DOHH2 (cell line): ENCODE measurements at regions not wholly inside any gene's neighbourhood (a gene's known extent, or its start where the extent isn't known, plus 50 kb on each side); places are given as distances from the start of the nearest gene placed in this dataset.

Source experiments
- H3F3A ChIP-seq: fragments of 200-600 bp; sonication (generic), shearing (Covaris generic); 2 replicates; pipeline ENCODE4 v1.6.0; 2016; ENCODE audit warnings: antibody characterized with exemption, mild to moderate bottlenecking; ENCODE audit not compliant: control insufficient read depth, insufficient read depth
- H3K27ac ChIP-seq: fragments of 200-600 bp; sonication (generic); 2 replicates; pipeline ENCODE4 v1.5.1; 2014; ENCODE audit warnings: low read depth, mild to moderate bottlenecking, low read length, moderate library complexity
- H3K27me3 ChIP-seq: fragments of 200-600 bp; sonication (generic); 2 replicates; pipeline ENCODE4 v1.6.1; 2014; ENCODE audit warnings: mild to moderate bottlenecking, low read length, mixed read lengths; ENCODE audit not compliant: control insufficient read depth
- H3K36me3 ChIP-seq: fragments of 200-600 bp; sonication (generic); 2 replicates; pipeline ENCODE4 v1.6.1; 2014; ENCODE audit warnings: mild to moderate bottlenecking, low read length, moderate library complexity, mixed read lengths; ENCODE audit not compliant: control insufficient read depth
- H3K4me1 ChIP-seq: fragments of 200-600 bp; sonication (generic); 2 replicates; pipeline ENCODE4 v1.6.1; 2014; ENCODE audit warnings: mild to moderate bottlenecking, low read length, mixed read lengths; ENCODE audit not compliant: control insufficient read depth
- H3K4me2 ChIP-seq: fragments of 200-600 bp; sonication (generic); 2 replicates; pipeline ENCODE4 v1.6.0; 2014; ENCODE audit warnings: mild to moderate bottlenecking, low read length, moderate library complexity
- H3K4me3 ChIP-seq: fragments of 200-600 bp; sonication (generic); 2 replicates; pipeline ENCODE4 v1.5.1; 2014; ENCODE audit warnings: mild to moderate bottlenecking, low read length, mixed read lengths
- H3K79me2 ChIP-seq: fragments of 200-600 bp; sonication (generic); 2 replicates; pipeline ENCODE4 v1.6.1; 2014; ENCODE audit warnings: mild to moderate bottlenecking, low read length, mixed read lengths; ENCODE audit not compliant: control insufficient read depth
- H3K9me2 ChIP-seq: fragments of 200-600 bp; sonication (generic); replicated peaks from 2 replicates; pipeline ENCODE4 v1.6.1; 2014; ENCODE audit warnings: mild to moderate bottlenecking, low read length, mixed read lengths; ENCODE audit not compliant: control insufficient read depth
- H3K9me3 ChIP-seq: fragments of 200-600 bp; sonication (generic); 2 replicates; pipeline ENCODE4 v1.6.1; 2014; ENCODE audit warnings: antibody characterized with exemption, low read length, mixed read lengths; ENCODE audit not compliant: control insufficient read depth, insufficient read depth
- H4K20me1 ChIP-seq: fragments of 200-600 bp; sonication (generic); 2 replicates; pipeline ENCODE4 v1.6.0; 2014; ENCODE audit warnings: low read depth, mild to moderate bottlenecking, antibody characterized with exemption, low read length, moderate library complexity; ENCODE audit not compliant: control insufficient read depth, insufficient read depth
- EZH2phosphoT487 ChIP-seq: fragments of 200-600 bp; sonication (generic); IDR thresholded peaks from 2 replicates; pipeline ENCODE4 v1.6.1; 2017; ENCODE audit warnings: borderline replicate concordance, mild to moderate bottlenecking, antibody characterized with exemption, low read length, moderate library complexity, mixed read lengths
- TF ChIP-seq, protein P1 (sequence below): fragments of 200-600 bp; sonication (generic); IDR thresholded peaks from one replicate; pipeline ENCODE4 v1.5.1; 2014; ENCODE audit warnings: antibody characterized with exemption, mild to moderate bottlenecking, low read depth, low read length; ENCODE audit not compliant: poor library complexity, severe bottlenecking

DNA sequence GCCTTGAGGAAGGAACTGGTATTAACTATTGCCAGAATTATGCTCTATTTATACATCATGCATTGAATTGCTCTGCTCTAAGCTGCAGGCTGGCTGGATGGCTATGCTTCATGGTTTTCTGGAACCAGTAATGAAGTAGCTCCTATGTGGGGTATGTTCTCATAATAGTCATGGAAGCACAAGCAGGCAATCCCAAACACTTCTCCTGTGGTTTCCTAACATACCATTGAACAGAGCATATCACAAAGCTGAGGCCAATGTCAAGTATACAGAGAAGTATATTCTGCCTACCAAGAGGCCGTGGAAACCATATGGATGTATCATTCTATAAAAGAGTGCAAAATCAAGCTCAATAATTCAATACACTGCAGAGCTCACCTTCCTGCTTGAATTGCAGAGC lies 1752.4 kb upstream of the FLRT2 start:
- Histone ChIP-seq H3K4me3 (no peak overlapping the region), H3K79me2 (no peaks in the 10 kb centered on the region), H3K4me1 (no peaks in the 10 kb centered on the region), H3K4me2 (no peak overlapping the region), H3F3A (no peaks in the 10 kb centered on the region), H3K27me3 (no peaks in the 10 kb centered on the region), H3K9me2 (no peaks in the 10 kb centered on the region), H3K9me3 (no peaks in the 10 kb centered on the region), H4K20me1 (no peaks in the 10 kb centered on the region), H3K36me3 (no peaks in the 10 kb centered on the region), H3K27ac (no peak overlapping the region)
- no peak for TF ChIP-seq EZH2phosphoT487
- TF ChIP-seq, protein P1, sequence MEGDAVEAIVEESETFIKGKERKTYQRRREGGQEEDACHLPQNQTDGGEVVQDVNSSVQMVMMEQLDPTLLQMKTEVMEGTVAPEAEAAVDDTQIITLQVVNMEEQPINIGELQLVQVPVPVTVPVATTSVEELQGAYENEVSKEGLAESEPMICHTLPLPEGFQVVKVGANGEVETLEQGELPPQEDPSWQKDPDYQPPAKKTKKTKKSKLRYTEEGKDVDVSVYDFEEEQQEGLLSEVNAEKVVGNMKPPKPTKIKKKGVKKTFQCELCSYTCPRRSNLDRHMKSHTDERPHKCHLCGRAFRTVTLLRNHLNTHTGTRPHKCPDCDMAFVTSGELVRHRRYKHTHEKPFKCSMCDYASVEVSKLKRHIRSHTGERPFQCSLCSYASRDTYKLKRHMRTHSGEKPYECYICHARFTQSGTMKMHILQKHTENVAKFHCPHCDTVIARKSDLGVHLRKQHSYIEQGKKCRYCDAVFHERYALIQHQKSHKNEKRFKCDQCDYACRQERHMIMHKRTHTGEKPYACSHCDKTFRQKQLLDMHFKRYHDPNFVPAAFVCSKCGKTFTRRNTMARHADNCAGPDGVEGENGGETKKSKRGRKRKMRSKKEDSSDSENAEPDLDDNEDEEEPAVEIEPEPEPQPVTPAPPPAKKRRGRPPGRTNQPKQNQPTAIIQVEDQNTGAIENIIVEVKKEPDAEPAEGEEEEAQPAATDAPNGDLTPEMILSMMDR: no peak

DNA sequence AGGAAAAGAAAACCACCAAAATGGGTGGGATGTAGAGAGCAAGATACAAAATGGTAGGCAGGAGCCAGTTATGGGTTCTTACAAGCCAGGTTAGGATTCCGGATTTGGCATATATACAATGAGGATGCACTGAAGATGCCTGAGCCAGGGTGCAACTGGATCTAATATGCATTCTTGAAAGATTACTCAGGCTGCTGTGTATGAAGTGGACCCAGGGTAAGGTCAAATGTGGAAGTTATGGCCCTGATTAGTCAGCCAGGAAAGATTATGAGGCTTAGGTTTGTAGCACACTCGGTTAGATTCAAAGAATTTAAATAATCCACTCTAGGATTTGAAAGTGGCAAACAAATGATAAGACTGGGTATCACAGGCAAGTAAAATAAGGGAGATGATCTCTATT lies 1750.7 kb upstream of the FLRT2 start:
- Histone ChIP-seq H3K79me2 (no peaks in the 10 kb centered on the region), H3K4me2 (no peak overlapping the region), H3F3A (no peaks in the 10 kb centered on the region), H3K36me3 (no peaks in the 10 kb centered on the region), H3K27ac (no peak overlapping the region), H3K27me3 (no peaks in the 10 kb centered on the region), H3K4me1 (no peaks in the 10 kb centered on the region), H3K9me3 (no peaks in the 10 kb centered on the region), H3K4me3 (no peak overlapping the region), H3K9me2 (no peaks in the 10 kb centered on the region), H4K20me1 (no peaks in the 10 kb centered on the region)
- no peak for TF ChIP-seq EZH2phosphoT487
- TF ChIP-seq, protein P1: no peak

DNA sequence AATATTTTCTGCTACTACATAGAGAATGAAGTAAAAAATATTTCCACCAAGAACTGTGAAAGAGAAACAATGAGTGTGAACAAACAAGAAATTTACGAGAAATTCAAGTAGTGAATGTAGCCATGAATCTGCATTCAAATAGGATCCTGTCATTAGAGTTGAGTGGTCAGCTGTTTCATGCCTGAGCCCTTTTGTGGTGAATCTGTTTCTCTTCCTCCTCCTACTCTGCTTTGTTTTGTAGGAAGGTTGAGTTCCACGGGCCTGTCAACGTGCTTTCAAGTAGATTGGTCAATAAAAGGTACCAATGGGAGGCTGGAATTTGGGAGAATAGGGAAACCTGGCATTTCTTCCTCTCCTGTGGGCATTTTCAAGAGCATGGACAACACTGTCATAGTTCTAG lies 1749.6 kb upstream of the FLRT2 start:
- Histone ChIP-seq H3K9me3 (no peaks in the 10 kb centered on the region), H3K4me3 (no peak overlapping the region)

More for the DNA sequence above, 1749.6 kb upstream of the FLRT2 start:
- no peaks in the 10 kb centered on the region for H3K27me3 ChIP-seq
- no peaks in the 10 kb centered on the region for H3F3A ChIP-seq
- no peaks in the 10 kb centered on the region for H3K36me3 ChIP-seq
- H3K4me1 ChIP-seq: no peaks in the 10 kb centered on the region
- no peaks in the 10 kb centered on the region for H3K9me2 ChIP-seq
- no peak overlapping the region for H3K4me2 ChIP-seq
- no peaks in the 10 kb centered on the region for H4K20me1 ChIP-seq
- H3K79me2 ChIP-seq: no peaks in the 10 kb centered on the region
- H3K27ac ChIP-seq: no peak overlapping the region
- TF ChIP-seq, protein P1: no peak
- TF ChIP-seq EZH2phosphoT487: no peak
